H9 (cell line): ENCODE measurements at regions not wholly inside any gene's neighbourhood (a gene's known extent, or its start where the extent isn't known, plus 50 kb on each side); places are given as distances from the start of the nearest gene placed in this dataset.

Experiments
- DNase-seq: peaks from one replicate; pipeline ENCODE4 v3.0.0-alpha.2; 2017
- H2AFZ ChIP-seq: one replicate; pipeline ENCODE4 v1.6.1; 2013; ENCODE audit warnings: mild to moderate bottlenecking, low read length, control low read depth, moderate library complexity
- H2AK5ac ChIP-seq: 2 replicates; pipeline ENCODE4 v1.6.1; 2013; ENCODE audit warnings: low read length, control low read depth, mixed read lengths; ENCODE audit not compliant: insufficient read length
- H2BK120ac ChIP-seq: one replicate; pipeline ENCODE4 v1.6.1; 2013; ENCODE audit warnings: low read depth, mild to moderate bottlenecking, low read length, control low read depth, inconsistent platforms; ENCODE audit not compliant: poor library complexity, severe bottlenecking
- H2BK12ac ChIP-seq: 2 replicates; pipeline ENCODE4 v1.6.1; 2013; ENCODE audit warnings: low read length, control low read depth, mixed read lengths, low read depth; ENCODE audit not compliant: insufficient read length
- H2BK15ac ChIP-seq: 2 replicates; pipeline ENCODE4 v1.6.1; 2013; ENCODE audit warnings: low read depth, low read length, control low read depth
- H2BK20ac ChIP-seq: one replicate; pipeline ENCODE4 v1.6.1; 2013; ENCODE audit warnings: low read depth, mild to moderate bottlenecking, low read length, control low read depth, inconsistent platforms; ENCODE audit not compliant: poor library complexity, severe bottlenecking
- H2BK5ac ChIP-seq: 2 replicates; pipeline ENCODE4 v1.6.1; 2013; ENCODE audit warnings: low read length, control low read depth, mixed read lengths; ENCODE audit not compliant: insufficient read length
- H3K14ac ChIP-seq: 2 replicates; pipeline ENCODE4 v1.6.1; 2013; ENCODE audit warnings: low read length, control low read depth; ENCODE audit not compliant: insufficient read depth
- H3K18ac ChIP-seq: 2 replicates; pipeline ENCODE4 v1.6.1; 2013; ENCODE audit warnings: low read depth, mild to moderate bottlenecking, mixed read lengths, low read length, control low read depth; ENCODE audit not compliant: insufficient read length
- H3K23ac ChIP-seq: 2 replicates; pipeline ENCODE4 v1.6.1; 2013; ENCODE audit warnings: low read length, control low read depth, mixed read lengths, low read depth; ENCODE audit not compliant: insufficient read length
- H3K23me2 ChIP-seq: 2 replicates; pipeline ENCODE4 v1.6.1; 2013; ENCODE audit warnings: low read depth, mild to moderate bottlenecking, mixed read lengths, low read length, control low read depth; ENCODE audit not compliant: insufficient read length, poor library complexity, severe bottlenecking
- H3K27ac ChIP-seq: 2 replicates; pipeline ENCODE4 v1.5.1; 2013; ENCODE audit warnings: low read length, control low read depth, mixed read lengths, low read depth; ENCODE audit not compliant: insufficient read length
- H3K27me3 ChIP-seq: 2 replicates; pipeline ENCODE4 v1.6.1; 2013; ENCODE audit warnings: low read length, control low read depth, inconsistent platforms; ENCODE audit not compliant: insufficient read depth
- H3K4ac ChIP-seq: 2 replicates; pipeline ENCODE4 v1.6.1; 2013; ENCODE audit warnings: low read depth, mild to moderate bottlenecking, control low read depth, inconsistent platforms, low read length, moderate library complexity
- H3K4me1 ChIP-seq: 2 replicates; pipeline ENCODE4 v1.6.1; 2013; ENCODE audit warnings: low read length, control low read depth, inconsistent platforms; ENCODE audit not compliant: insufficient read depth
- H3K4me2 ChIP-seq: 2 replicates; pipeline ENCODE4 v1.6.1; 2013; ENCODE audit warnings: low read length, control low read depth, mixed read lengths; ENCODE audit not compliant: insufficient read length, insufficient read depth
- H3K56ac ChIP-seq: 2 replicates; pipeline ENCODE4 v1.6.1; 2013; ENCODE audit warnings: low read depth, mild to moderate bottlenecking, mixed read lengths, low read length, control low read depth; ENCODE audit not compliant: insufficient read length
- H3K79me1 ChIP-seq: 2 replicates; pipeline ENCODE4 v1.6.1; 2013; ENCODE audit warnings: low read depth, mild to moderate bottlenecking, moderate library complexity, low read length, control low read depth, inconsistent platforms; ENCODE audit not compliant: insufficient read depth, poor library complexity, severe bottlenecking
- H3K79me2 ChIP-seq: 2 replicates; pipeline ENCODE4 v1.6.1; 2013; ENCODE audit warnings: low read length, control low read depth, inconsistent platforms; ENCODE audit not compliant: insufficient read depth
- H3K9ac ChIP-seq: 2 replicates; pipeline ENCODE4 v1.6.1; 2013; ENCODE audit warnings: low read length, control low read depth, mixed read lengths; ENCODE audit not compliant: insufficient read length; ENCODE audit errors: extremely low read depth
- H3K9me3 ChIP-seq: one replicate; pipeline ENCODE4 v1.6.1; 2013; ENCODE audit warnings: low read depth, low read length, inconsistent platforms; ENCODE audit not compliant: control insufficient read depth
- H3T11ph ChIP-seq: one replicate; pipeline ENCODE4 v1.6.1; 2013; ENCODE audit warnings: mild to moderate bottlenecking, low read length, control low read depth, inconsistent platforms
- H4K20me1 ChIP-seq: one replicate; pipeline ENCODE4 v1.6.1; 2013; ENCODE audit not compliant: control insufficient read depth, insufficient read length, insufficient read depth
- H4K5ac ChIP-seq: 2 replicates; pipeline ENCODE4 v1.6.1; 2013; ENCODE audit warnings: low read depth, mild to moderate bottlenecking, mixed read lengths, low read length, control low read depth; ENCODE audit not compliant: insufficient read length
- H4K8ac ChIP-seq: replicated peaks from 2 replicates; pipeline ENCODE4 v1.6.1; 2013; ENCODE audit warnings: low read length, control low read depth, mixed read lengths, low read depth; ENCODE audit not compliant: insufficient read length
- H4K91ac ChIP-seq: 2 replicates; pipeline ENCODE4 v1.6.1; 2013; ENCODE audit warnings: low read depth, mild to moderate bottlenecking, moderate library complexity, mixed read lengths, low read length, control low read depth; ENCODE audit not compliant: insufficient read length
- H3K27ac Mint-ChIP-seq, 3 experiments: 2 replicates in 2 of 3; 3 replicates in 1 of 3; pipeline ENCODE4 v1.8.0; 2020 to 2021; ENCODE audit warnings: mixed read lengths in 3 of 3, mild to moderate bottlenecking in 1 of 3, moderate library complexity in 1 of 3
- H3K27me3 Mint-ChIP-seq: 2 replicates; pipeline ENCODE4 v1.8.0; 2021; ENCODE audit warnings: low read depth, mild to moderate bottlenecking, moderate library complexity, mixed read lengths
- H3K36me3 Mint-ChIP-seq, 3 experiments: 2 replicates in 2 of 3; 3 replicates in 1 of 3; pipeline ENCODE4 v1.8.0; 2020 to 2021; ENCODE audit warnings: low read depth in 3 of 3, mixed read lengths in 3 of 3; ENCODE audit not compliant: insufficient read depth in 1 of 3
- H3K4me1 Mint-ChIP-seq, 2 experiments: 2 replicates each; pipeline ENCODE4 v1.8.0; 2020; ENCODE audit warnings: mixed read lengths in 2 of 2
- H3K4me3 Mint-ChIP-seq, 2 experiments: 2 replicates in 1 of 2; 3 replicates in 1 of 2; pipeline ENCODE4 v1.8.0; 2020 to 2021; ENCODE audit warnings: mild to moderate bottlenecking in 2 of 2, mixed read lengths in 2 of 2, moderate library complexity in 1 of 2
- H3K9me3 Mint-ChIP-seq, 2 experiments: 2 replicates in 1 of 2; 3 replicates in 1 of 2; pipeline ENCODE4 v1.8.0; 2020; ENCODE audit warnings: mild to moderate bottlenecking in 2 of 2, mixed read lengths in 2 of 2, moderate library complexity in 1 of 2
- CTCF ChIP-seq: fragments of 200-600 bp; sonication (generic); conservative IDR thresholded peaks from 3 replicates; pipeline ENCODE4 v1.8.0; 2021; ENCODE audit warnings: antibody characterized with exemption, mild to moderate bottlenecking
- WGBS: extraction: QIAGEN DNeasy Blood & Tissue Kit; methylation state at CpG from one replicate; pipeline ENCODE4 v1.1.7; 2013; ENCODE audit warnings: missing lambda C conversion rate, low lambda C conversion rate, mixed read lengths; ENCODE audit not compliant: insufficient read length; ENCODE audit errors: extremely low coverage; 5-methylcytosine and 5-hydroxymethylcytosine counted together

- H3K27ac Mint-ChIP-seq: no peak overlapping the region
Observed at GRCh38 chr13:37179645-37180044, 74.2 kb upstream of the CSNK1A1L start.

More at GRCh38 chr13:37179645-37180044, 74.2 kb upstream of the CSNK1A1L start:
- no peak overlapping the region for H2AK5ac ChIP-seq
- H3K9ac ChIP-seq: no peak overlapping the region
- H2BK15ac ChIP-seq: no peak overlapping the region
- no peak overlapping the region for H2BK20ac ChIP-seq
- no peaks in the 10 kb centered on the region for H3K9me3 ChIP-seq
- H3K79me1 ChIP-seq: no peaks in the 10 kb centered on the region
- no peak overlapping the region for H3K4me2 ChIP-seq
- Mint-ChIP-seq H3K9me3 (no peaks in the 10 kb centered on the region), H3K36me3 (no peaks in the 10 kb centered on the region; a peak in 1 of 7 replicates), H3K4me3 (no peak overlapping the region), H3K27me3 (no peaks in the 10 kb centered on the region), H3K4me1 (no peaks in the 10 kb centered on the region; a peak in 1 of 4 replicates)
- no peak overlapping the region for H3K4ac ChIP-seq
- no peak overlapping the region for H4K91ac ChIP-seq
- no peak overlapping the region for H3K27ac ChIP-seq
- no peak overlapping the region for H3K23ac ChIP-seq
- H2BK5ac ChIP-seq: no peak overlapping the region
- no peak overlapping the region for H3K14ac ChIP-seq
- no peak overlapping the region for H3K56ac ChIP-seq
- H2AFZ ChIP-seq: no peak overlapping the region
- no peaks in the 10 kb centered on the region for H4K20me1 ChIP-seq
- no peaks in the 10 kb centered on the region for H3K23me2 ChIP-seq
- TF ChIP-seq CTCF: no peak
- H3K4me1 ChIP-seq: no peaks in the 10 kb centered on the region
- no peak overlapping the region for H4K5ac ChIP-seq
- no peak overlapping the region for H2BK12ac ChIP-seq
- no peak overlapping the region for H2BK120ac ChIP-seq
- no peak overlapping the region for H4K8ac ChIP-seq
- DNase-seq: no peak
- no CpG with 5 or more reads among the region's 4 CpGs for WGBS
- no peaks in the 10 kb centered on the region for H3K27me3 ChIP-seq
- no peaks in the 10 kb centered on the region for H3K79me2 ChIP-seq
- no peak overlapping the region for H3T11ph ChIP-seq
- H3K18ac ChIP-seq: no peak overlapping the region
